Astrocyte of the spinal cord (primary cell): ENCODE measurements at regions not wholly inside any gene's neighbourhood (a gene's known extent, or its start where the extent isn't known, plus 50 kb on each side); places are given as distances from the start of the nearest gene placed in this dataset.

ENCODE experiments used
- DNase-seq: peaks from one replicate; pipeline ENCODE4 v3.0.0; 2011; ENCODE audit warnings: low read depth, low spot score
- H3K4me3 ChIP-seq: 2 replicates; pipeline ENCODE4 v1.5.1; 2011; ENCODE audit warnings: low read depth, mild to moderate bottlenecking, low read length, moderate library complexity
- in situ Hi-C: cut with HindIII; loops from 2 replicates; pipeline ENCODE4 v1.10.0; 2017; ENCODE audit warnings: low sequenced_read_pairs
- TF ChIP-seq, protein P1 (sequence below): IDR thresholded peaks from 2 replicates; pipeline ENCODE4 v1.5.1; 2012; ENCODE audit warnings: low read depth, mild to moderate bottlenecking, low read length, inconsistent platforms

DNA sequence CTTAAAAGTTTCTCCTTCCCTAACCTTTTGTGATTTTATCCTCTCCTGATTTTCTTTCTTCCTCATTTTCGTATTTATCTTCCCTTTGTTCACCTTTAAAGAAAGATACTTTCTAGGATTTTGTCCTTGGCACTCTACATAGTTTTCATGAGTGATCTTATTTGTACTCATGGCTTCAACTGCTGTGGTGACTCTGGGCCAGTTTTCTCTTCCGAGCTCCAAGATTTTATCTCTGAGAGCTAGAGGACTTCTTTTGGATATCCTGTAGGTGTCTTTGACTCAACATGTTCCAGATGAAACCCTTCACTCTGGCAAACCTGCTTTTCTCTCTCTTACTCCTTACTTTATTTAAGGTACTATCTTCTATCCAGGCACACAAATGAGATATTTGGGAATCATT, 53.7 kb upstream of the MACF1 start:
- TF ChIP-seq, protein P1, sequence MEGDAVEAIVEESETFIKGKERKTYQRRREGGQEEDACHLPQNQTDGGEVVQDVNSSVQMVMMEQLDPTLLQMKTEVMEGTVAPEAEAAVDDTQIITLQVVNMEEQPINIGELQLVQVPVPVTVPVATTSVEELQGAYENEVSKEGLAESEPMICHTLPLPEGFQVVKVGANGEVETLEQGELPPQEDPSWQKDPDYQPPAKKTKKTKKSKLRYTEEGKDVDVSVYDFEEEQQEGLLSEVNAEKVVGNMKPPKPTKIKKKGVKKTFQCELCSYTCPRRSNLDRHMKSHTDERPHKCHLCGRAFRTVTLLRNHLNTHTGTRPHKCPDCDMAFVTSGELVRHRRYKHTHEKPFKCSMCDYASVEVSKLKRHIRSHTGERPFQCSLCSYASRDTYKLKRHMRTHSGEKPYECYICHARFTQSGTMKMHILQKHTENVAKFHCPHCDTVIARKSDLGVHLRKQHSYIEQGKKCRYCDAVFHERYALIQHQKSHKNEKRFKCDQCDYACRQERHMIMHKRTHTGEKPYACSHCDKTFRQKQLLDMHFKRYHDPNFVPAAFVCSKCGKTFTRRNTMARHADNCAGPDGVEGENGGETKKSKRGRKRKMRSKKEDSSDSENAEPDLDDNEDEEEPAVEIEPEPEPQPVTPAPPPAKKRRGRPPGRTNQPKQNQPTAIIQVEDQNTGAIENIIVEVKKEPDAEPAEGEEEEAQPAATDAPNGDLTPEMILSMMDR: no peak
- DNase-seq: no peak
- no peak overlapping the region for H3K4me3 ChIP-seq
- in situ Hi-C loops: no loop called here

DNA sequence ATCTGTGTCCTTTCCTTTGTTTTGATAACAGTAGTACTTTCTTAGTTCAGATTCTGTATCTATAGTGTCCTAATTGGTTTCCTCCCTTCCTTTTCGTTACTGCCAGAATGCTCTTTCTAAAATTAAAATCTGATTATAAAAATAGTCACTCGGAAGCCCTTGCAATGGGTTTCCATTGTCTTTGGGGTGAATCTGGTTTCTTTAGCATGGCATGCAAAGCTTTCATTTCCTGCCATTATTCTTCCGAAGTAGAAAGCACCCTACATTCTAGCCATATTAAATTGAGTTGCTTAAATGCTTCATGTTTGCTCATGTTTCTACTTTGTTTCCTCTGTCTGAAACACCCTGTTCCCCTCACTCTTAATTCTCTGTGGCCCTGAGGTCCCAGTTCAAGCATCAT, 53.2 kb upstream of the MACF1 start:
- TF ChIP-seq, protein P1: no peak
- in situ Hi-C loops: no loop called here

DNA sequence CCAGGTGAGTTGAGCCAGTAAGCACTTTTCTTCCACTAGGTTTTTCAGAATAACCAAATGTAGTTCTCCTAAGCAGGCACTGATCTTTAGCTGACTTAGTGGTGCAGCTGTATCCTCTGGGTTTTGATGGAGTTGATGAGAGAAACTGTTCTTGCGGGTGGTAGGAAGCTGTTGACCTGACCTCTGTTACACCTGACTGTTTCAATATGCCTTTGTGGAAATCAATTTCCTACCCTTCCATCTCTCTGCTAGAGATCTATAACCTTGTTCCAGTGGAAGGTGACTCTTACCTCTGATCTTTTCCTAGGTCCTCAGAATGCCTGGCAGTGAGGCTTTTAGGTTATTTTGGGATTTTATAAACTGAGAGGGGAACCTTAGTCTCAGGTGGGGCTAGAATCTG, 51.6 kb upstream of the MACF1 start:
- in situ Hi-C loops: no loop called here
- TF ChIP-seq, protein P1: no peak

More for the DNA sequence above, 53.2 kb upstream of the MACF1 start:
- H3K4me3 ChIP-seq: no peak overlapping the region
- no peak for DNase-seq

DNA sequence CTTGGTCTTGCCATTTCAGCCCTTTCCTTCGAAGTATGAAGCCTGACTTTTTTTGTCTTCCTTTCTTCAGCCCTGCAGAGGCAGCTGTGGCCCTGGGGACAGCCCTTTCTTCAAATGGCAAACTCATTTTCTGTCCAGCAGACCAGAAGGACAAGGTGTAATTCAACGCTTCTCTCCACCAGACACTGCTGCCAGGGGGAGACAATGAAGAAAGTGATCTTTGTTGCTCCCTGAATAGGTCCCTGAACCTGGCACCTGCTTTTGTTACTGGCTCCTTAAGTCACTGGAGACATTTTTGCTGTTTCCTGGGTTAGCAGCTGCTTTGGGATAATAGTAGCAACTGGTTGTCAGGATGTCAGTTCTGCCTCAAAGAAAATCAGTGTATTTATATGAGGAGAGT, 50.8 kb upstream of the MACF1 start:
- no peak overlapping the region for H3K4me3 ChIP-seq
- in situ Hi-C loops: no loop called here
- DNase-seq: no peak
- TF ChIP-seq, protein P1: no peak

More for the DNA sequence above, 51.6 kb upstream of the MACF1 start:
- no peak overlapping the region for H3K4me3 ChIP-seq
- no peak for DNase-seq

DNA sequence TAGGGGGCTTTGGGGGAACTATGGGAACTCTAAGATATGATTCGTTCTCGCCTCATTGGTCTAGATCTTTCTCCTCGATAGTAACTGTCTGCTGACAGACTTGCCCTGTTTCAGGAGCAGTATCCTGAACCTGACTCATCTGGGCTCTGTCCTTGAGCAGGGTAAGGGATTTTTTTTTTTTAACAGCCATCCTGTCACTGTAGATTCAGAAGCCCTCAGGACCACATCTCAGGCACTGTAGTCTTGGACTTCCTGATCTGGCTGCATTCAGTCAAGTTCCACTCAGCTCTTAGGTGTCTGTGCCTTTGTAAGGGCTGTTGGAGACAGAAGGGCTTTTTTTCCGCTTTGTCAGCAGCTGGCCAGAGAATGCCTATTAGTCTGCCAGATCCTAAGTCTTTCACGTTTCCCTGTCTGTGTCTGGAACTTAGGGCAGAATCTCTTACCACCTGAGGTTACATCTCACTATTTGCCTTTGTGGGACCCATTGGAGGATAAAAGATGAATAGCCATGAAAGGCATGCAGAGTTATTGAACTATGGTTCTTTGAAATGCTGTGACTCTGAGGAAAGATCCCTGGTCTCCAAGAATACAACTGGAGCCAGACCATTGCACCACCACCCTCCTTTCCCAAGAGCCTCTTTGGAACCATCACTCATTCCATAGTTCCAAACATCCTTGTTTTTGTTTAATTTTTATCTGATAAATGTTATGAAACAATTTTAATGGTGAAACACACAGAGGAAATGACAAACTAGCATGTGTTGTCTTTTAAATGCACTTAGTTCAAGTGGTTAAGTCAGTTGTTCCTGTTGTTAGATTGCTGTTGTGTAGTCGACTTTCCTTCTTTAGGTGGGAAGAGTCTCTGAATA, 49.7 kb upstream of the MACF1 start:
- no peak overlapping the region for H3K4me3 ChIP-seq
- TF ChIP-seq, protein P1: no peak
- in situ Hi-C loops: no loop called here
- DNase-seq: peak; percentile 77
